Erythroblast (primary cell): ENCODE measurements at regions not wholly inside any gene's neighbourhood (a gene's known extent, or its start where the extent isn't known, plus 50 kb on each side); places are given as distances from the start of the nearest gene placed in this dataset.

Experiments
- GATA1 ChIP-seq: IDR thresholded peaks from 2 replicates; pipeline ENCODE4 v1.6.1; 2011; ENCODE audit warnings: low read depth, mild to moderate bottlenecking, control low read depth, low read length, moderate library complexity
- POLR2A ChIP-seq: IDR thresholded peaks from 2 replicates; pipeline ENCODE4 v1.6.1; 2011; ENCODE audit warnings: mild to moderate bottlenecking, low read length

GRCh38 chr6:132910759-132911158, 96.4 kb downstream of the RPS12 start:
- TF ChIP-seq POLR2A = no peak
- no peak for TF ChIP-seq GATA1
